Right kidney (tissue), 1 donor: ENCODE measurements at regions not wholly inside any gene's neighbourhood (a gene's known extent, or its start where the extent isn't known, plus 50 kb on each side); places are given as distances from the start of the nearest gene placed in this dataset.
"Not testable (repeated sequence)": the region's sequence is repeated elsewhere in the genome, so short reads cannot be mapped to it uniquely, and the experiment has no call there.

ENCODE experiments used
- DNase-seq: peaks from one replicate; pipeline ENCODE4 v3.0.0-alpha.2; 2016

- no peak for DNase-seq
Observed at GRCh38 chr2:49306925-49307324, 152.6 kb upstream of the FSHR start.

- not testable (repeated sequence) for DNase-seq
Observed at GRCh38 chr2:49298693-49299092, 144.4 kb upstream of the FSHR start.

- DNase-seq, result no peak
Observed at GRCh38 chr2:49298230-49298629, 143.9 kb upstream of the FSHR start.

DNA sequence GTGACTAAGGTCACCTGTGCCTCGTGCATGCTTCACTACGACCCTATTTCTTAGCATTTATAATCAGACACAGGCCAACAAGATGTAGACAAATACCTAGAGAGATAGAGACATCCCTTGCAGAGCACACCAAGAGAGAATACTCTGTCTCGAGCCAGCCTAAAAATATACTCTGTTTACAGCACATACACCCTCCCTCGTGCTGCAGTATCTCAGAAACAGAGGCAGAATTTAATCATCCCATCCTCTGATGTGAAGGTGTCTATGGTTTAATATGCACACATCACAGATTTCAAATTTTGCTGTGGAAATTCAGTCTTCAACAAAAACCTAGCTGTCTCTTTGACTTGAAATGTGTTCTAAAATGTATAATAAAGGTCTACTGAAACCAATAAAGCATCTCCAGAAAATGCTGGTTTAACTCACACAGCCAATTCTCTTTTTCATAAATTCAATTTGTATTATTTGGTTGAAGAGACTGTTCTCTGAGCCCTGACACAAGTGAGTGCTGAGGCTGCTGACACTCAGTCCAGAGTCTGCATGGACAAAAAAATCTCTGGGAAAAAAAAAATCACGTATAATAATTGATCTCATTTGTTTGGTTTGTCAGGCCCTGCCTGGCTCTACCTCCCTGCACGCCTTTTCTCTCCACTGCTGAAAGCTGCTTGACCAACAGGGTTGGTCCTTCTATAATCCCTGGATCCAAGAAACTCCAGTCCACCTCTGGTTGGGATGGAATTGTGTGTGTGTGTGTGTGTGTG, 142.0 kb upstream of the FSHR start:
- DNase-seq, result no peak

GRCh38 chr2:49294225-49294624, 139.9 kb upstream of the FSHR start:
- no peak for DNase-seq

- no peak for DNase-seq
Observed at GRCh38 chr2:49291619-49292018, 137.3 kb upstream of the FSHR start.

GRCh38 chr2:49289711-49290110, 135.4 kb upstream of the FSHR start:
- no peak for DNase-seq

DNA sequence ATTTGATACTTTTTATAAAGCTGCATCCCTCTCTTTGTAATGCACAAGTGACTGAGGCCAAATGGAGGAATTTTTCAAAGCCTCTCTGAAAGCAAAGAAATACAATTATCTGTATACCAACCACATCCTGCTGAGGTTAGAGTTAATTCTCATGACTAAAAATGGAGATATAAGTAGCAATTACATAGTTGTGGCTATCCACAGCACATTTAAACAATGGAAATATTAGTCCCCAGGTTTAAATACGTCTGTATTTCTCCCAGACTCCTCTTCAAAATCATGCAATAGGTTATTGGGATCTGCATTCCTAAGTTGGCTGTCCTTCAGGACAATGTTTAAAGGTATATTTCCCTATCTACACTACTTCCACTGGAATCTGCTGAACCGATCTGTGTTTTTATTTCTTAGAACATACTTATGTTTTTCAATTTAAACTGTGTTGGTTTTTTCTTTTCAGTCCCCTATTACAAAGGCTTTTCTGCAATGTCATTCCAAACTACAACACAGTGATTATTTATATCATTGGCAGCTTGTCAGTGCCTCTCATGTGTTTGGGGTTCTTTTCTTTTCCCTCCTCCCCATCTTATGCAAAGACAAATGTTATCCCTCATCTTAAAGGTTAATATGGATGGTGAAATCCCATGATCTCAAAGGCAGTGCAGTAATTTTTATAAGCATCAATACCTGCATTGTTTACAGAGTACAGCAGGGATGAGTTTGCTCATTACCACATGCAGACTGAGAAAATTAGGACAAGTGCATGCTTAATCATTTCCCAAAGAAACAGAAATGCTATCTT, 134.8 kb upstream of the FSHR start:
- no peak for DNase-seq

- DNase-seq, result no peak
Observed at GRCh38 chr2:49288113-49288705, 133.9 kb upstream of the FSHR start.

DNA sequence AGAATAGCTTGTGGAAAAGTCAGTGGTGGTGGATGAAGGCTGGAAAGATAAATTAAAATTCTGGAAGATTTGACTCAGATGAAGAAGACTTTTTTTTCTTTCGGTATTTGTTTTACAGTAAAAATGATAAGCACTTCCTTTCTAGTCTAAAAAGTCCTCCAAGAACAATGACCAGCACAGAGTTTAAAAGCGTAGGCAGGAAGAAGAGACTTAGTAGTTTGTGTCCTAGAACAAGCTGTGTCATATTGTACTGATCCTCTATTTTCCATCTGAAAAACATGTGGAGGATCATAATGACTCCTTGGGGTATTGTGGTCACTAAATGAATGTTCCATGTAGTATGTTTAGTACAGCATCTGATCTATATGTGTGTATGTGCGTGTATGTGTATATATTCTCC, 132.4 kb upstream of the FSHR start:
- no peak for DNase-seq

DNA sequence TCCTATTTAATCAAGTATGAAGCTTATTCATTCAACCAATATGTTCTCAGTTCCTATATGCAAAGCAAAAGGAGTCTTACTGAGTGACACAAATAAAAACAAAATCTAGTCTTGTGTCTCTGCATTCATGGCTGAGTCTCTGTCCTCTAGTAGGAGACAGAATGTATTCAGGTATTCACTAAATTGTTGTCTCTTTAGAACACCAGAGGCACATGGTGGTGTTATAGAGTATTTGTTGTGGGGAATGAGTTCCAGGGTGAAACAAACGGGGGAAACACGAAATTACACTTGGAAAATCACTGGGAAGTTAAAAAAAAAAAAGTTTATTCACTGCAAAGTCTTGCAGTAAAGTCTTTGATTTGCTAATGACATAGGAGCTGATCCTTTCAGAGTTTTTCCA, 131.7 kb upstream of the FSHR start:
- DNase-seq, result no peak

GRCh38 chr2:49278561-49278960, 124.2 kb upstream of the FSHR start:
- no peak for DNase-seq

GRCh38 chr2:49278141-49278540, 123.8 kb upstream of the FSHR start:
- no peak for DNase-seq

DNA sequence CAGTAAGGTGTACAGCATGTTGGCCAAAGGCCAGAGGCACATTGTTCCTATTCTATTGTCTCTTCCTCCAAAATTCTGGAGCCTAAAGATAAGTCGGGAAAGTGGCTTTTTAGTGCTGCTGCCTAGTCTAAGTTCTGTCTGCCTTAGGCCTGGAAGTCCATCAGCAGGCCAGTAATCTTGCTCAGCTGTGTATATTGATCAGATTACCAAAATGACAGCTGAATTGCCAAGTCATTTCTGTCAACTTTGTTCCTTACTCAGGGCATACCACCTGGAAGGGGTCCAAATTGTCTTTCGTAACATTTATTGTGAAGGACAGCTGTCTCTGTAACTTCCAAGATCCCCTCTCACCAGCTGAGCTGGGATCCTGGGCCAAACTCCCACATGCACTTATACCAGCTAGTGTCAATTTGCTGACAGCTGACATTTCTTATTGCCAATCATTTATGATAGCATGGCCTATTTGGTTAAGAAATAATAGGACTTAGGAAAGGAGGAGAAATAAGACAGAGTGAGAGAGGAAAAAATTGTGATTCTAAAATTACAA, 116.8 kb upstream of the FSHR start:
- DNase-seq, result no peak

GRCh38 chr2:49270091-49270490, 115.8 kb upstream of the FSHR start:
- no peak for DNase-seq

GRCh38 chr2:49265471-49265870, 111.2 kb upstream of the FSHR start:
- no peak for DNase-seq

GRCh38 chr2:49262801-49263560, 108.7 kb upstream of the FSHR start:
- DNase-seq, result no peak

DNA sequence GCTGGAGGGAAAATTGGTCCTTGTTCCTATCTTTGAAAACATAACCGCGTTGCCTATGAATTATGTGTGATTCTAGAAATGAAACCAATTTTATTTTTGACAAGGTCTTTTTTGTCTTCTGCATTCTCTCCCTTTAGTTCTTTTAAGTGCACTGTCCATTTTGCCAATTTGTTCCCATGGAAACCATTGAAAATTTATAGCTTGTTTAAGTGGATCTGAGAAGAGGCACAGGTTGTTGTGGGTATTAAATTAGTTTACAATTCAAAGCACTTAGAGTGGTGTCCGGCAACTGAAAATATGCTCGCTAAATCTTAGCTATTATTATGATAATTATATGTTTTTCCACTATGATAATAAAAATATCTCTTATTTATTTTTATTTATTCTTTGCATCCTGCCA, 107.5 kb upstream of the FSHR start:
- no peak for DNase-seq

- no peak for DNase-seq
Observed at GRCh38 chr2:49260979-49261538, 106.7 kb upstream of the FSHR start.

GRCh38 chr2:49259926-49260325, 105.6 kb upstream of the FSHR start:
- no peak for DNase-seq

DNA sequence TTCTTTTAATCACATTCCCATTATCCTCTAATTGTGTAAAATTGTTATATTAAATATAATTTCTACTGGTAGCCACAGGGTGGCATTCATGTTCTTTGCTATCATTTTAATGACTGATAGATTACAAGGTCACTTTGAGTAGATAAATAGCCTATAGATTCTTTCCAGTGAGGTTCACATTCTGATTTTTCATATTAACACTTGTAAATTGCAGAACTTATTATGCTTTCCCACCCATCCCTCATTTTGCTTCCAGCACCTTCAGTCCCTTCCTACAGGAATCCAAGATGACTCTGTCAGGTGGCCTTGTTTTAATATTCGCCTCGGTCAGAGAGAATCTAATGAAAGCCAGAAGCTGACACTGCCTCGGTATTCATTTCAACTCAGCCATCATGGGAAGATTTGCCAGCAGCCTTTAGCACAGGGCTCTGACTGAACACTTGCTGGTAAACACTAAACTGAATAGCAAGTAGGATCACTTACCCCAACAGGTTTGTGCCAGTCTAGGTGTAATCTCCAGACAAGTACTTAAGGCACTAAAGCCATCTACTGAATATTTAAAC, 101.2 kb upstream of the FSHR start:
- no peak for DNase-seq

- no peak for DNase-seq
Observed at GRCh38 chr2:49254401-49254800, 100.1 kb upstream of the FSHR start.
